H9 (cell line): ENCODE measurements at regions not wholly inside any gene's neighbourhood (a gene's known extent, or its start where the extent isn't known, plus 50 kb on each side); places are given as distances from the start of the nearest gene placed in this dataset.
A peak's percentile ranks its signal among the peaks of the same experiment; 100 is the strongest.

Experiments
- DNase-seq: peaks from one replicate; pipeline ENCODE4 v3.0.0-alpha.2; 2017
- H2AFZ ChIP-seq: one replicate; pipeline ENCODE4 v1.6.1; 2013; ENCODE audit warnings: mild to moderate bottlenecking, low read length, control low read depth, moderate library complexity
- H2AK5ac ChIP-seq: 2 replicates; pipeline ENCODE4 v1.6.1; 2013; ENCODE audit warnings: low read length, control low read depth, mixed read lengths; ENCODE audit not compliant: insufficient read length
- H2BK120ac ChIP-seq: one replicate; pipeline ENCODE4 v1.6.1; 2013; ENCODE audit warnings: low read depth, mild to moderate bottlenecking, low read length, control low read depth, inconsistent platforms; ENCODE audit not compliant: poor library complexity, severe bottlenecking
- H2BK12ac ChIP-seq: 2 replicates; pipeline ENCODE4 v1.6.1; 2013; ENCODE audit warnings: low read length, control low read depth, mixed read lengths, low read depth; ENCODE audit not compliant: insufficient read length
- H2BK15ac ChIP-seq: 2 replicates; pipeline ENCODE4 v1.6.1; 2013; ENCODE audit warnings: low read depth, low read length, control low read depth
- H2BK20ac ChIP-seq: one replicate; pipeline ENCODE4 v1.6.1; 2013; ENCODE audit warnings: low read depth, mild to moderate bottlenecking, low read length, control low read depth, inconsistent platforms; ENCODE audit not compliant: poor library complexity, severe bottlenecking
- H2BK5ac ChIP-seq: 2 replicates; pipeline ENCODE4 v1.6.1; 2013; ENCODE audit warnings: low read length, control low read depth, mixed read lengths; ENCODE audit not compliant: insufficient read length
- H3K14ac ChIP-seq: 2 replicates; pipeline ENCODE4 v1.6.1; 2013; ENCODE audit warnings: low read length, control low read depth; ENCODE audit not compliant: insufficient read depth
- H3K18ac ChIP-seq: 2 replicates; pipeline ENCODE4 v1.6.1; 2013; ENCODE audit warnings: low read depth, mild to moderate bottlenecking, mixed read lengths, low read length, control low read depth; ENCODE audit not compliant: insufficient read length
- H3K23ac ChIP-seq: 2 replicates; pipeline ENCODE4 v1.6.1; 2013; ENCODE audit warnings: low read length, control low read depth, mixed read lengths, low read depth; ENCODE audit not compliant: insufficient read length
- H3K23me2 ChIP-seq: 2 replicates; pipeline ENCODE4 v1.6.1; 2013; ENCODE audit warnings: low read depth, mild to moderate bottlenecking, mixed read lengths, low read length, control low read depth; ENCODE audit not compliant: insufficient read length, poor library complexity, severe bottlenecking
- H3K27ac ChIP-seq: 2 replicates; pipeline ENCODE4 v1.5.1; 2013; ENCODE audit warnings: low read length, control low read depth, mixed read lengths, low read depth; ENCODE audit not compliant: insufficient read length
- H3K27me3 ChIP-seq: 2 replicates; pipeline ENCODE4 v1.6.1; 2013; ENCODE audit warnings: low read length, control low read depth, inconsistent platforms; ENCODE audit not compliant: insufficient read depth
- H3K4ac ChIP-seq: 2 replicates; pipeline ENCODE4 v1.6.1; 2013; ENCODE audit warnings: low read depth, mild to moderate bottlenecking, control low read depth, inconsistent platforms, low read length, moderate library complexity
- H3K4me1 ChIP-seq: 2 replicates; pipeline ENCODE4 v1.6.1; 2013; ENCODE audit warnings: low read length, control low read depth, inconsistent platforms; ENCODE audit not compliant: insufficient read depth
- H3K4me2 ChIP-seq: 2 replicates; pipeline ENCODE4 v1.6.1; 2013; ENCODE audit warnings: low read length, control low read depth, mixed read lengths; ENCODE audit not compliant: insufficient read length, insufficient read depth
- H3K56ac ChIP-seq: 2 replicates; pipeline ENCODE4 v1.6.1; 2013; ENCODE audit warnings: low read depth, mild to moderate bottlenecking, mixed read lengths, low read length, control low read depth; ENCODE audit not compliant: insufficient read length
- H3K79me1 ChIP-seq: 2 replicates; pipeline ENCODE4 v1.6.1; 2013; ENCODE audit warnings: low read depth, mild to moderate bottlenecking, moderate library complexity, low read length, control low read depth, inconsistent platforms; ENCODE audit not compliant: insufficient read depth, poor library complexity, severe bottlenecking
- H3K79me2 ChIP-seq: 2 replicates; pipeline ENCODE4 v1.6.1; 2013; ENCODE audit warnings: low read length, control low read depth, inconsistent platforms; ENCODE audit not compliant: insufficient read depth
- H3K9ac ChIP-seq: 2 replicates; pipeline ENCODE4 v1.6.1; 2013; ENCODE audit warnings: low read length, control low read depth, mixed read lengths; ENCODE audit not compliant: insufficient read length; ENCODE audit errors: extremely low read depth
- H3K9me3 ChIP-seq: one replicate; pipeline ENCODE4 v1.6.1; 2013; ENCODE audit warnings: low read depth, low read length, inconsistent platforms; ENCODE audit not compliant: control insufficient read depth
- H3T11ph ChIP-seq: one replicate; pipeline ENCODE4 v1.6.1; 2013; ENCODE audit warnings: mild to moderate bottlenecking, low read length, control low read depth, inconsistent platforms
- H4K20me1 ChIP-seq: one replicate; pipeline ENCODE4 v1.6.1; 2013; ENCODE audit not compliant: control insufficient read depth, insufficient read length, insufficient read depth
- H4K5ac ChIP-seq: 2 replicates; pipeline ENCODE4 v1.6.1; 2013; ENCODE audit warnings: low read depth, mild to moderate bottlenecking, mixed read lengths, low read length, control low read depth; ENCODE audit not compliant: insufficient read length
- H4K8ac ChIP-seq: replicated peaks from 2 replicates; pipeline ENCODE4 v1.6.1; 2013; ENCODE audit warnings: low read length, control low read depth, mixed read lengths, low read depth; ENCODE audit not compliant: insufficient read length
- H4K91ac ChIP-seq: 2 replicates; pipeline ENCODE4 v1.6.1; 2013; ENCODE audit warnings: low read depth, mild to moderate bottlenecking, moderate library complexity, mixed read lengths, low read length, control low read depth; ENCODE audit not compliant: insufficient read length
- H3K27ac Mint-ChIP-seq, 3 experiments: 2 replicates in 2 of 3; 3 replicates in 1 of 3; pipeline ENCODE4 v1.8.0; 2020 to 2021; ENCODE audit warnings: mixed read lengths in 3 of 3, mild to moderate bottlenecking in 1 of 3, moderate library complexity in 1 of 3
- H3K27me3 Mint-ChIP-seq: 2 replicates; pipeline ENCODE4 v1.8.0; 2021; ENCODE audit warnings: low read depth, mild to moderate bottlenecking, moderate library complexity, mixed read lengths
- H3K36me3 Mint-ChIP-seq, 3 experiments: 2 replicates in 2 of 3; 3 replicates in 1 of 3; pipeline ENCODE4 v1.8.0; 2020 to 2021; ENCODE audit warnings: low read depth in 3 of 3, mixed read lengths in 3 of 3; ENCODE audit not compliant: insufficient read depth in 1 of 3
- H3K4me1 Mint-ChIP-seq, 2 experiments: 2 replicates each; pipeline ENCODE4 v1.8.0; 2020; ENCODE audit warnings: mixed read lengths in 2 of 2
- H3K4me3 Mint-ChIP-seq, 2 experiments: 2 replicates in 1 of 2; 3 replicates in 1 of 2; pipeline ENCODE4 v1.8.0; 2020 to 2021; ENCODE audit warnings: mild to moderate bottlenecking in 2 of 2, mixed read lengths in 2 of 2, moderate library complexity in 1 of 2
- H3K9me3 Mint-ChIP-seq, 2 experiments: 2 replicates in 1 of 2; 3 replicates in 1 of 2; pipeline ENCODE4 v1.8.0; 2020; ENCODE audit warnings: mild to moderate bottlenecking in 2 of 2, mixed read lengths in 2 of 2, moderate library complexity in 1 of 2
- CTCF ChIP-seq: fragments of 200-600 bp; sonication (generic); conservative IDR thresholded peaks from 3 replicates; pipeline ENCODE4 v1.8.0; 2021; ENCODE audit warnings: antibody characterized with exemption, mild to moderate bottlenecking

DNA sequence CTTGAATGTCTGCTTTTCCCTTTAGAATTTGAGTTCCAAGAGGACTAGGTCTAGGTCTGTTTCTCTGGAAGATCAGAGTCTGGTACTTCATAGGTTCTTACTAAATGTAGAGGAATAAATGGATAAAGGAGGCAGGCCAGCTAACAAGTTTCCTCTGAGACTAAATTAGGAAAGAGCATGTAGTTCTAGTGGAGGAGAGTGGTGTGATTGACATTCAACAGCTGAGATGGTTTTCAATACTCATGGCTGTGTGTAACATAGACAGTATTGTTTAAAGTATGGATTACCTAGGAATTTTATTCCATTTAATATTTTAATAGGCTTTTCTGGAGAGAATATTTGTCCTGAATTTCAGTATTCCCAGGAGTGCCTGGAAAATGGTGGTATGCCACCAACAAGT is 364.7 kb downstream of the METTL15 start:
- H3K18ac ChIP-seq, result no peak overlapping the region
- TF ChIP-seq CTCF, result no peak
- peaks cover 6 to 10% of the 10 kb centered on the region in 2 experiments for H3K4me1 Mint-ChIP-seq
- no peak overlapping the region for H2BK15ac ChIP-seq
- H3K27ac ChIP-seq, result no peak overlapping the region
- no peak overlapping the region for H4K5ac ChIP-seq
- H3K23ac ChIP-seq, result no peak overlapping the region
- no peaks in the 10 kb centered on the region for H3K79me1 ChIP-seq
- no peak overlapping the region for H3K14ac ChIP-seq
- H3K9me3 ChIP-seq, result no peaks in the 10 kb centered on the region
- no peak overlapping the region for H3K4me3 Mint-ChIP-seq
- no peaks in the 10 kb centered on the region for H3K27me3 Mint-ChIP-seq
- no peaks in the 10 kb centered on the region for H3K27me3 ChIP-seq
- H3K36me3 Mint-ChIP-seq, result no peaks in the 10 kb centered on the region
- H2BK20ac ChIP-seq, result no peak overlapping the region
- no peaks in the 10 kb centered on the region for H3K79me2 ChIP-seq
- no peak overlapping the region for H3K56ac ChIP-seq
- no peak overlapping the region for H2BK12ac ChIP-seq
- no peak overlapping the region for H2AK5ac ChIP-seq
- no peak overlapping the region for H3K4me2 ChIP-seq
- no peak for DNase-seq
- H3K4me1 ChIP-seq, result peaks cover 2% of the 10 kb centered on the region; the same call in 1 of the 2 replicates
- H3K4ac ChIP-seq, result no peak overlapping the region
- no peak overlapping the region for H3K9ac ChIP-seq
- H3T11ph ChIP-seq, result no peak overlapping the region
- H4K20me1 ChIP-seq, result no peaks in the 10 kb centered on the region
- no peak overlapping the region for H4K8ac ChIP-seq
- no peak overlapping the region for H2BK5ac ChIP-seq
- H2BK120ac ChIP-seq, result no peak overlapping the region
- no peaks in the 10 kb centered on the region for H3K23me2 ChIP-seq
- H4K91ac ChIP-seq, result no peak overlapping the region
- no peaks in the 10 kb centered on the region for H3K9me3 Mint-ChIP-seq
- H2AFZ ChIP-seq, result no peak overlapping the region
- H3K27ac Mint-ChIP-seq, result peak overlapping the region in 1 of 3 experiments; percentile 37; a peak in 2 of 7 replicates
